Stimulated activated CD8-positive, alpha-beta memory T cell treated with anti-CD3 and anti-CD28 coated beads, Interleukin-15, amount 100 ng/mL, for 48 hours (primary cell): ENCODE measurements at regions not wholly inside any gene's neighbourhood (a gene's known extent, or its start where the extent isn't known, plus 50 kb on each side); places are given as distances from the start of the nearest gene placed in this dataset.

ENCODE experiments used
- DNase-seq, 2 donors: peaks; one replicate each; pipeline ENCODE4 v3.0.0-alpha.2; 2020; ENCODE audit warnings: low read depth in 2 of 2

DNA sequence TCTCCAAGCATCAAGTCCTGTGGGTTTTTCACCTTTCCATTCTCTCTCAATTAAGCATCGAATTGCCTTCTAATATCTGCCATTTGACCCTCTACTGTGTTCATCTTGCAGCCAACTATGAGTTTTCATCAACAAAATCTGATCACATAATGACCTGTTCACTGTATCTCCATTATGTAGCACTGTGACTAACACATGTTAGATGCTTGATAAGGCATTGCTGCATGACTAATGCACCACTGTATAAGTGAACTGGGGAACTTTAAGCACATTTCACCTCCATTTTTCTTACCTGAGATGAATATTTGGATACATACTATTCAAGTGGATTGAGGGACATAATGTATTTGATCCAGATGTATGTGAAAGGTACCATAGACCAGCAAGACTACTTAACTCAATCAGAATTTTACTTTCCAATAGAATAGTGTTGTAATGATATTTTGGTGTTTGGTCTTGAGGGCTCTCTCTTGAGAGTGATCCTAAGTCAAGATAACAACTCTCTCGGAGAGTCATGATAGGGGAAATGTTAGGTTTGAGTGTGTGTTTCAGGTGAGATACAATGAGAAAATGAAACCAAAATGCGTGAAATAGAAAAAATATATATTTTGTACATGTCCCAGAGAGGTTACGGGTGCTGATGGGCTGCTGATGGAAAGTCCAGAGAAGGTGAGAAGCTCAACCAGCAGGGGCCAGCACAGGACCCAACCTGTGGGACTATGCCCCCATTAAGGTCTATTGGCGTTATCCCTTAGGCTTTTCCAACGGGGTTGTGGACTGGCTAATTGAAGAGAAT lies 60.2 kb upstream of the HS3ST1 start:
- no peak for DNase-seq

DNA sequence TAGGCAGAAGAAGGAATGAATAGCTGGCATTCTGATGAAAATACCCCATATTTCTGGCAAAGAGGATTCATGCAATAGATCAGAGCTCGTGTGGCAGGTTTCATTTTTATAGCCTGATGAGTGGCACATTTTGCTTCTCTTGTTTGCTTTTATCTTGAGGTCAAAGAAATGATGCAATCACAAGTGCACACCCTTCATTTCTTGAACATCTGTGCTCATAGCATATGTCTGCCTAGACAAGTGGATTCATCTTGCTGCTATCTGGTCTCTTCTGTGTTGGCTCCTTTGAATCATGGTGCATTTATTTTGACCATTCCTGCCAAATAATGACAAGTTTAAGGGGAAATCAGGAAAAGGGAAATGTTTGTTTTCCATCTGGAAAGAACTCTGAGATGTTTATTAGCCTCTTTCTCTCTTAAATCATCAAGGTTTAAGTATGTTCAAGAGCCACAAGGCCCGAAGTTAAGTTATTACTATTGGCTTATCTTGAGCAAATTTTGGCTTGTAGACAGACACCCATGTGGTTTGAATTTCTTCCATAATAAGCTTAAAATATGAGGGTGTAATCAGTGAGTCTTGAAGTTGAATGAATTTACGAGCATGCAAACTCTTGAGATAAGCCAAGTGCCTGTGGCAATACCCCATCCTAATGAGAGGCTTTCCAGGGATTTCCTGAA lies 59.3 kb upstream of the HS3ST1 start:
- no peak for DNase-seq

DNA sequence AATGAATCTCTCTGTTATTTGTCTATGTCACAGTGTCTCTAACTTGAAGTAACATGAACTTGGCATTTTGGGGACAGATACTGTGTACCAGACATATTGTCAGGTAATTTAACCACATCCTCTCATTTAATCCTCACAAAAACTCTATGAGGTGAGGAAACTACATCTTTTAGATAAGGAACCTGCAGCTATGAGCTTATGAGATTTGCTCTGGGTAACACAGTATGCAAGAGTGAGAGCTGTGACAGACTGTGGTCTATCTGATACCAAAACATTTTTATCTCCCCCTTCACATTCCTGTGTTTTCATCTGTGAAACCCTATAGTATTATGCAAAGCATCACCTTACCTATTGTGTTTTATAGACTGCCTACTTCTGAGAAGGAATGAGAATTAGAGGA lies 58.4 kb upstream of the HS3ST1 start:
- DNase-seq: no peak

DNA sequence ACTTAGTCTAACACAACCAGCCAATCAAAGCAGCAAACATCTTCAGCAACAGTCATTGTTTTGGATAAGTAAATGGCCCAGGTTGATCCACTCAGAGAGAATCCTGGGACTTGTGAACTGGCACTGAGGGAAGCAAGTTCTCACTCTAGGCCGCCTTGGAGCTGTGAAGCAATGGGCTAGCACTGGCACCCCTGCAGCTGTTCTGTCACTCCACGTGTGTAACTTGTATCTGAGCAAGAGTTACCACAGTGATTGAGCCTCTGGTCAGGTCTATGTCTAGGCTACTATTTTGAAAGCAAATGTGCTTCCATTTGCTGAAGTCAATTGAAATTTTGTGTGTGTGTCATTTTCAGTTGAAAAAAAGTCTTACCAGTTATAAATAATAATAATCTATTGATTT lies 57.2 kb upstream of the HS3ST1 start:
- DNase-seq: no peak

DNA sequence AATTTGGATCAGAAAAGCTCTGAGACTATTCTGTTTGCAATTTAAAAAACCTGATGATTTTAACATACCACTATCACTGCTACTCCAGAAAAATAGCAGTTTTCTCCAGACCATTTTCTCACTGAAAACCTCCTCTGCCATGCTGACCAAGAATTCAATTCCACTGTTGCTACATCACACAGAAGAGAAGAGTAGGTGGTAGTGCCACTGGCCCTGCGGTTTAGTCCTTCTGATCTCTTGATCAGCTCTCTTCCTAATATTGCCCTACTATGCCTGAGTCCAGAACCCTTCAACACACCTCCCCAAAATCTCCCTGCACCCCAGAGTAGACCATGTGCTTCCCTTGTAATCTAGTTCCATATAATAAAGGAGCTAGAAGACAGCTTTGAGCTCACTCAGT lies 55.8 kb upstream of the HS3ST1 start:
- DNase-seq: no peak

DNA sequence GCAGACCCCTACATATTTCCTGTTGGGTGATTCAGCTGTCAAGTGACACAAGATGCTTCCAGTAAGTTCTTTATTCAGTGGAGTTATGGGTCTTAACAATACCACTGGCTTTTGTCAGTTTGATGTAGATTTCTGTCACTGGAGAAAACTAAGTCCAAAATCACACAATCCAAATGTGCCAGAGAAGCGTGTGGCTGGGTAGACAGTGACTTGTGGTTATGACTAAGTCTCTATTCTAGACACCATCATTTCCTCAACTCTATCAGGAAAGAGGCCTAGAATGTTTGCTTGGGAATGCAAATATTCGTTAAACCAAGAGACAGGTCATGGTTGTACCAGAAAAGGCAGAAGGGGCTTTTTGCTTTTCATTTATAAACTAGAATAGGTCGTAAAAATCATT lies 54.4 kb upstream of the HS3ST1 start:
- no peak for DNase-seq

DNA sequence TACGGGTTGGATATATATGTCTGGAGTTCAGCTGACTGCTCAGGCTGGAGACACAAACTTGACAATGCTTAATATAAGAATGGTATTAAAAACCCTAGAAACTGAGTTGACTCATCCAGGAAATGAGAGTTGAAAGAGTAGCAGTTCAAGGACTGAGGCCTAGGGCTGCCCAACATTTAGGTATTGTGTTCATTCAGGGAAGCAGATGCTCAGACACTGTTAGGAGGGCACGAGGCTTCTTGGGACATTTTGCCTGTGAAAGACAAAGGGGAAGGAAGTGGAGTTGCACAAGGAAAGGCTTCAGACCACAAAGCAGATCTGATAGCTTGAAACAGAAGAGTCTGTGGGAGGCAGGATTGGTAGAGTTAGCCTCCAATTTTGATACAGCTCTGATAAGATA lies 52.0 kb upstream of the HS3ST1 start:
- peak in 1 of 2 donors; percentile 6 for DNase-seq
